Panc1 (cell line): ENCODE measurements at regions not wholly inside any gene's neighbourhood (a gene's known extent, or its start where the extent isn't known, plus 50 kb on each side); places are given as distances from the start of the nearest gene placed in this dataset.

Experiments
- ATAC-seq: fragments of 200-7000 bp; cut with Tn5 transposase; 2 replicates; pipeline ENCODE4 v1.9.1; 2020; ENCODE audit warnings: mild to moderate bottlenecking, moderate library complexity
- BruUV-seq: library from RNA; stranded (reverse); fragments of 400-500 nt; replicated peaks from 2 replicates; lab custom pipeline; 2021; lab: Mats Ljungman, UMichigan
- CTCF ChIA-PET: fragments of 300-600 bp; sonication (Branson Sonifier 250); formaldehyde crosslinking; loops from one replicate; lab custom pipeline; 2022; ENCODE audit warnings: antibody characterized with exemption; lab: Charles Lee
- POLR2A ChIA-PET: fragments of 300-600 bp; sonication (Branson Sonifier 250); formaldehyde crosslinking; loops from one replicate; lab custom pipeline; 2022; ENCODE audit warnings: antibody characterized with exemption; lab: Charles Lee
- DNase-seq: peaks from one replicate; pipeline ENCODE4 v3.0.0-alpha.2; 2010; ENCODE audit warnings: low read depth, low spot score
- H3K27ac ChIP-seq: 2 replicates; pipeline ENCODE4 v1.5.1; 2011; ENCODE audit warnings: mild to moderate bottlenecking, low read length, inconsistent platforms
- H3K27me3 ChIP-seq: fragments of 200-500 bp; sonication (Bioruptor generic); 2 replicates; pipeline ENCODE4 v1.6.0; 2014; ENCODE audit warnings: low read length, inconsistent platforms; ENCODE audit not compliant: control insufficient read depth, insufficient read depth
- H3K36me3 ChIP-seq: fragments of 200-500 bp; sonication (Bioruptor generic); 2 replicates; pipeline ENCODE4 v1.5.1; 2014; ENCODE audit warnings: inconsistent platforms, mild to moderate bottlenecking, low read length, moderate library complexity; ENCODE audit not compliant: control insufficient read depth, insufficient read depth
- H3K4me1 ChIP-seq: 2 replicates; pipeline ENCODE4 v1.5.1; 2011; ENCODE audit warnings: inconsistent platforms, mild to moderate bottlenecking, low read length, moderate library complexity; ENCODE audit not compliant: control insufficient read depth, insufficient read depth
- H3K4me3 ChIP-seq, 2 experiments: 2 replicates each; pipeline ENCODE4 v1.5.1; 2011 to 2012; ENCODE audit warnings: low read depth in 2 of 2, low read length in 2 of 2, mild to moderate bottlenecking in 2 of 2, inconsistent platforms in 1 of 2, moderate library complexity in 1 of 2
- H3K9me3 ChIP-seq: fragments of 200-500 bp; sonication (Bioruptor generic); 2 replicates; pipeline ENCODE4 v1.5.1; 2014; ENCODE audit warnings: low read depth, mild to moderate bottlenecking, inconsistent platforms, low read length, moderate library complexity; ENCODE audit not compliant: control insufficient read depth, insufficient read depth
- CTCF ChIP-seq: fragments of 450-650 bp; IDR thresholded peaks from 2 replicates; pipeline ENCODE4 v1.5.1; 2017; ENCODE audit warnings: mild to moderate bottlenecking
- POLR2AphosphoS5 ChIP-seq: IDR thresholded peaks from 2 replicates; pipeline ENCODE4 v1.6.1; 2012; ENCODE audit warnings: mild to moderate bottlenecking, low read depth, low read length, moderate library complexity
- SIN3A ChIP-seq: IDR thresholded peaks from 2 replicates; pipeline ENCODE4 v1.6.1; 2012; ENCODE audit warnings: low read depth, mild to moderate bottlenecking, low read length, moderate library complexity, borderline replicate concordance; ENCODE audit not compliant: insufficient read depth
- TCF7L2 ChIP-seq: IDR thresholded peaks from 2 replicates; pipeline ENCODE4 v1.6.1; 2011; ENCODE audit warnings: mild to moderate bottlenecking, low read depth, low read length, inconsistent platforms
- in situ Hi-C: cut with HindIII; loops from 2 replicates; pipeline ENCODE4 v1.10.0; 2016; ENCODE audit warnings: low sequenced_read_pairs, low pct_unique_long_range_greater_than_20kb
- intact Hi-C: fragments of 100-400 bp; cut with micrococcal nuclease; formaldehyde crosslinking; loops from one replicate; pipeline ENCODE4 v1.10.0; 2022; ENCODE audit not compliant: unreplicated experiment
- TF ChIP-seq, protein P1 (sequence below), 2 experiments: IDR thresholded peaks; 2 replicates each; pipeline ENCODE4 v1.6.1; 2011 to 2012; ENCODE audit warnings: low read depth in 2 of 2, control low read depth in 1 of 2, low read length in 1 of 2, mild to moderate bottlenecking in 1 of 2, moderate library complexity in 1 of 2; ENCODE audit not compliant: insufficient read depth in 1 of 2

GRCh38 chr18:40985436-40985835, 969.6 kb upstream of the PIK3C3 start:
- Histone ChIP-seq H3K36me3 (no peaks in the 10 kb centered on the region), H3K4me3 (no peak overlapping the region), H3K27ac (no peak overlapping the region), H3K4me1 (no peaks in the 10 kb centered on the region), H3K27me3 (no peaks in the 10 kb centered on the region), H3K9me3 (no peaks in the 10 kb centered on the region)
- in situ Hi-C loops = no loop called here
- intact Hi-C loops = no loop called here
- DNase-seq (no peak), ATAC-seq (no peak)
- ChIA-PET POLR2A (no interaction called here), CTCF (no interaction called here)
- no TSS peak for BruUV-seq
- no peak for TF ChIP-seq POLR2AphosphoS5
- TF ChIP-seq, protein P1, sequence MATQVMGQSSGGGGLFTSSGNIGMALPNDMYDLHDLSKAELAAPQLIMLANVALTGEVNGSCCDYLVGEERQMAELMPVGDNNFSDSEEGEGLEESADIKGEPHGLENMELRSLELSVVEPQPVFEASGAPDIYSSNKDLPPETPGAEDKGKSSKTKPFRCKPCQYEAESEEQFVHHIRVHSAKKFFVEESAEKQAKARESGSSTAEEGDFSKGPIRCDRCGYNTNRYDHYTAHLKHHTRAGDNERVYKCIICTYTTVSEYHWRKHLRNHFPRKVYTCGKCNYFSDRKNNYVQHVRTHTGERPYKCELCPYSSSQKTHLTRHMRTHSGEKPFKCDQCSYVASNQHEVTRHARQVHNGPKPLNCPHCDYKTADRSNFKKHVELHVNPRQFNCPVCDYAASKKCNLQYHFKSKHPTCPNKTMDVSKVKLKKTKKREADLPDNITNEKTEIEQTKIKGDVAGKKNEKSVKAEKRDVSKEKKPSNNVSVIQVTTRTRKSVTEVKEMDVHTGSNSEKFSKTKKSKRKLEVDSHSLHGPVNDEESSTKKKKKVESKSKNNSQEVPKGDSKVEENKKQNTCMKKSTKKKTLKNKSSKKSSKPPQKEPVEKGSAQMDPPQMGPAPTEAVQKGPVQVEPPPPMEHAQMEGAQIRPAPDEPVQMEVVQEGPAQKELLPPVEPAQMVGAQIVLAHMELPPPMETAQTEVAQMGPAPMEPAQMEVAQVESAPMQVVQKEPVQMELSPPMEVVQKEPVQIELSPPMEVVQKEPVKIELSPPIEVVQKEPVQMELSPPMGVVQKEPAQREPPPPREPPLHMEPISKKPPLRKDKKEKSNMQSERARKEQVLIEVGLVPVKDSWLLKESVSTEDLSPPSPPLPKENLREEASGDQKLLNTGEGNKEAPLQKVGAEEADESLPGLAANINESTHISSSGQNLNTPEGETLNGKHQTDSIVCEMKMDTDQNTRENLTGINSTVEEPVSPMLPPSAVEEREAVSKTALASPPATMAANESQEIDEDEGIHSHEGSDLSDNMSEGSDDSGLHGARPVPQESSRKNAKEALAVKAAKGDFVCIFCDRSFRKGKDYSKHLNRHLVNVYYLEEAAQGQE (IDR thresholded peaks at IDR 0.05; ENCODE audit: insufficient read depth in 1 of 2, low read depth in 2 of 2, low read length in 1 of 2) = no peak
- TF ChIP-seq SIN3A = no peak
- no peak for TF ChIP-seq TCF7L2
- TF ChIP-seq CTCF = no peak

DNA sequence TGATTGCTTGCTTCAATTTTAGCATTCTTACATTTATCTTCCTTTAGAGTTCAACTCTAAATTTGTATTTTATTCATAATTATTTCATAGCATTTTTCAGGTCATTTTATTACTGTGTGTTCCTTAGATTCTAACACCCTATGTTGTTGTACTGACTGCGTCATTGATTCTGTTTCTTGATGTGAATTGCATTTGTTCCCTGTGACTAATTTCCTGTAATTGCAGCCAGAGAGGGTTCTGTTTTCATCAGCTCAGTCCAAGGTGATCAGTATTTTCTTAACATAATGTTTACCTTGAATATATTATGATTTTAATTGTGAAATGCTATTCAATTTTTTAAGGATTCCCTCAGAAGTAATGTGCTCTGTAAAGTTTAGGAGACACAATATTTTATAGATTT, 970.2 kb upstream of the PIK3C3 start:
- intact Hi-C loops (no loop called here), in situ Hi-C loops (no loop called here)
- no peaks in the 10 kb centered on the region for H3K9me3 ChIP-seq
- no peak overlapping the region for H3K27ac ChIP-seq
- ATAC-seq (no peak), DNase-seq (no peak)
- ChIA-PET POLR2A (no interaction called here), CTCF (no interaction called here)
- no peaks in the 10 kb centered on the region for H3K36me3 ChIP-seq
- BruUV-seq = no TSS peak
- no peak overlapping the region for H3K4me3 ChIP-seq
- TF ChIP-seq POLR2AphosphoS5 (no peak), TCF7L2 (no peak), SIN3A (no peak), CTCF (no peak)
- TF ChIP-seq, protein P1 (IDR thresholded peaks at IDR 0.05; ENCODE audit: insufficient read depth in 1 of 2, low read depth in 2 of 2, low read length in 1 of 2) = no peak
- H3K4me1 ChIP-seq = no peaks in the 10 kb centered on the region
- H3K27me3 ChIP-seq = no peaks in the 10 kb centered on the region
